ENCODE measurements at regions not wholly inside any gene's neighbourhood (a gene's known extent, or its start where the extent isn't known, plus 50 kb on each side); places are given as distances from the start of the nearest gene placed in this dataset.

DNA sequence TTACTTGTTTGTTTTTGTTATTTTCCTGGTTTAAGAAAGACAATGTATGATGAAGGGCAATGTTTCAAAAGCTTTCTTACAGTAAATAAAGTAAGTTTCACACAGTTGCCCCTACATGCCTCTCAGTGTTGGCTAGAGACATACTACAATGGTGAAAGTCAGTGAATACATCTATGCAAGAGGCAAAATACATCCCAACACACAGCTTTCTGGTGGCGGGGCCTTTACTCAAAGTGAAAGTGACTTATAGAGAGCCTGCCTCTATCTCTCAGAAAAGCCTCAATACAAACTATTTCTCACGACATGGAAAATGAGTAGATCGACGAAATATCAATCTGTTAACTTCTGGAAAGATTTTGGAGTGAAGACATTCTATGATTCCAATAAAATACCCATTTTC is 122.3 kb downstream of the SLC30A10 start:
- Histone ChIP-seq H3K9ac (ENCODE audit: low read depth, low read length) (no peak overlapping the region), H2BK20ac (ENCODE audit: low read depth, low read length) (no peak overlapping the region), H2BK5ac (ENCODE audit: low read depth, low read length, poor library complexity, severe bottlenecking) (no peak overlapping the region), H4K8ac (ENCODE audit: low read depth in 2 of 2, low read length in 2 of 2) (no peak overlapping the region), H3K23ac (ENCODE audit: low read depth, low read length) (no peak overlapping the region), H3K4me1 (ENCODE audit: control insufficient read depth, insufficient read depth, low read length) (no peaks in the 10 kb centered on the region), H3K4ac (ENCODE audit: low read depth, low read length) (no peak overlapping the region), H3K4me3 (ENCODE audit: insufficient read depth, low read depth, low read length) (no peak overlapping the region), H2AK5ac (ENCODE audit: low read depth, low read length) (no peak overlapping the region), H3K14ac (replicated peaks; ENCODE audit: low read depth, low read length) (no peak overlapping the region), H3K79me1 (ENCODE audit: low read depth in 1 of 2, low read length in 2 of 2) (no peaks in the 10 kb centered on the region), H4K20me1 (ENCODE audit: insufficient read depth, low read length) (no peaks in the 10 kb centered on the region), H2BK120ac (ENCODE audit: low read depth, low read length) (no peak overlapping the region), H3K9me1 (ENCODE audit: insufficient read depth, low read length) (no peaks in the 10 kb centered on the region), H3K9me3 (ENCODE audit: control insufficient read depth, insufficient read depth, low read length) (no peaks in the 10 kb centered on the region), H2AK9ac (replicated peaks; ENCODE audit: low read depth, low read length, poor library complexity) (no peak overlapping the region), H3K18ac (ENCODE audit: low read depth, low read length) (no peak overlapping the region), H4K5ac (ENCODE audit: low read depth, low read length) (no peak overlapping the region), H2AFZ (replicated peaks; ENCODE audit: low read length, poor library complexity) (no peak overlapping the region), H3K27ac (ENCODE audit: insufficient read depth, low read length) (no peak overlapping the region), H2BK15ac (ENCODE audit: low read depth, low read length) (no peak overlapping the region), H3K4me2 (ENCODE audit: low read depth, low read length) (no peak overlapping the region), H3K56ac (ENCODE audit: extremely low read depth, insufficient read depth, low read length) (no peak overlapping the region), H4K91ac (ENCODE audit: insufficient read depth, low read depth, low read length) (no peak overlapping the region), H3K36me3 (ENCODE audit: control insufficient read depth, insufficient read depth, low read length) (no peaks in the 10 kb centered on the region), H3K27me3 (ENCODE audit: control insufficient read depth, insufficient read depth, low read length) (peaks cover 3% of the 10 kb centered on the region)
- no TSS peak for BruUV-seq (replicated peaks)
- in situ Hi-C loops (cut with MboI; ENCODE audit: low sequenced_read_pairs), result no loop called here
- intact Hi-C loops (cut with micrococcal nuclease), result no loop called here
- DNase-seq (no peak), ATAC-seq (ENCODE audit: low read depth) (no peak)
- no CpG with 5 or more reads among the region's 4 CpGs for WGBS, 2 experiments (ENCODE audit: extremely low coverage in 2 of 2, insufficient read length in 1 of 2)
- dilution Hi-C loops (cut with HindIII; ENCODE audit: low sequenced_read_pairs, unreplicated experiment), result no loop called here
- TF ChIP-seq MAZ (IDR thresholded peaks at IDR 0.05; ENCODE audit: borderline replicate concordance, low read depth, low read length) (no peak), RFX5 (IDR thresholded peaks at IDR 0.05; ENCODE audit: low read depth, low read length) (no peak), CEBPB (IDR thresholded peaks at IDR 0.05; ENCODE audit: low read depth, low read length) (no peak), NFE2L2 (IDR thresholded peaks at IDR 0.05; ENCODE audit: low read depth, low read length) (no peak), MAFK (IDR thresholded peaks at IDR 0.05; ENCODE audit: low read depth, low read length) (no peak), SMC3 (IDR thresholded peaks at IDR 0.05; ENCODE audit: low read depth, low read length) (no peak), FOS (IDR thresholded peaks at IDR 0.05; ENCODE audit: low read depth, low read length) (no peak), RCOR1 (IDR thresholded peaks at IDR 0.05; ENCODE audit: insufficient replicate concordance, low read length) (no peak)
- POLR2A ChIA-PET (ENCODE audit: unreplicated experiment), result no interaction called here
- CTCF ChIA-PET, result no interaction called here
